HG03354 (cell line): ENCODE measurements at regions not wholly inside any gene's neighbourhood (a gene's known extent, or its start where the extent isn't known, plus 50 kb on each side); places are given as distances from the start of the nearest gene placed in this dataset.

Source experiments
- ATAC-seq: cut with Tn5 transposase; IDR thresholded peaks from one replicate; pipeline ENCODE4 v1.9.1; 2021; ENCODE audit warnings: mild to moderate bottlenecking; ENCODE audit not compliant: unreplicated experiment, poor library complexity, severe bottlenecking

- ATAC-seq, result no peak
Observed at GRCh38 chr3:117602058-117602644, 892.6 kb downstream of the TUSC7 start.

DNA sequence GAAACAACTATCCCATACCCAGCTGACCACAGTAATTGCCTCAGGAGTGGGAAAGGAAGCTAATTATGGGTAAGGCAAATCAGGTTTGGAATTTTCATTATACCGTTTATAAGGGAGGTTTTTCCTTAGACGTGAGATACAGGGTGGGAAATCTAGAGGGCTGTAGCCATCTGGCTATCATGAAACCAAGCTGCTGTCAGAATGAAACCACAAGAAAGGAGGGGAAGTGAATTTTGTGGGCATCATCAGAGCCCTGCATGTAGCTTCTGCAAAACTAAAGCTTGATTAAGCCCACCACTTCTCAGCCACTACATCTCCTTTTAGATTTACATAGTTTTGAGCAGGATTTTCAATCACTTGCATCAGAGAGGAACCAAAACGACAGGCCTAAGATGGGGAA is 893.5 kb downstream of the TUSC7 start:
- ATAC-seq, result peak; percentile 80

DNA sequence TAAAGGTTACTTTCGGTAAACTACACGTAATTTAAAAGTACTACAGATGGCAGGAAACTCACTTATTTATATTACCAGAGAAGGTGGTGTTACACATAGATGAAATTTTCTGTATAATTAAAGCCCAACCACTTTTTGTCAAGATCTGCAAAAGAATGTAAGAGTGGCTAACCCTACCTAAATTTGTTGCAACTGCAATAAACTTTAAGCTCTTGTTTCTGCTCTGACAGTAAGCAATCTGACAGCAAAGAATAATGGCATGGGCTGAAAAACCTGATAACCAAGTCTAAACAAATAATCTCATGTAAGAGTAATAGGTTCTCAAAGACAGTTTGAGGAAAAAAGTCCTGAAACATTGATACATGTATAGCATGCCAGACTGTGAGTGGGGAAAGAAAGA is 897.3 kb downstream of the TUSC7 start:
- no peak for ATAC-seq

DNA sequence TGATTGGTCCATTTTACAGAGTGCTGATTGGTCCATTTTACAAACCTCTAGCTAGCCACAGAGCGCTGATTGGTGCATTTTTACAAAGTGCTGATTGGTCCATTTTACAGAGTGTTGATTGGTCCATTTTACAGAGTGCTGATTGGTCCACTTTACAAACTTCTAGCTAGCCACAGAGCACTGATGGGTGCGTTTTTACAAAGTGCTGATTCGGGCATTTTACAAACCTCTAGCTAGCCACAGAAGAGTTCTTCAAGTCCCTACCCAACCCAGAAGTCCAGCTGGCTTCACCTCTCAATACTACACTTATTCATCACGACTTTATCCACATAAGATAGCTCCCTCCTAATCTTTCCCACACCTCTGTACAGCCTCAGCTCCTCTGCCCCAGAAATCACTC is 899.8 kb downstream of the TUSC7 start:
- ATAC-seq, result no peak

- no peak for ATAC-seq
Observed at GRCh38 chr3:117610156-117610555, 900.6 kb downstream of the TUSC7 start.

DNA sequence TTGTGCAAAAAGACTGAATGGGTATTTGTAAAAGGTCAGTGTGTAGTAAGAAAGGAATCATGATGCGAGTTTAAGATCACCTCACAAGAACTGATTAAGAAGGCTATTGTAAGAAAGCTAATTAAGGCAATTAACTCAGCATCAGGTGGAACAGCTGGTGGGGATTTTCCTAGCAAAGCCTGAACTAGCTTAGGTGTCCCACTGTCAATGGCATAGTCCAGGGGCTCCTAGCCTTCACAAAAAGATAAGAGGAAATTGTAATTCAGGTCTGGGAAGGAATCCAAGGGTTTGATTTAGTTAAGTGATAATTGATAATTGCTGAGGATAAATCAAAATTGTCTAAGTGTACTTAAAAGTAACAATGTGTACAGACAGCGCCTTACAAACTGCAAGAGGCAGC is 901.6 kb downstream of the TUSC7 start:
- no peak for ATAC-seq

DNA sequence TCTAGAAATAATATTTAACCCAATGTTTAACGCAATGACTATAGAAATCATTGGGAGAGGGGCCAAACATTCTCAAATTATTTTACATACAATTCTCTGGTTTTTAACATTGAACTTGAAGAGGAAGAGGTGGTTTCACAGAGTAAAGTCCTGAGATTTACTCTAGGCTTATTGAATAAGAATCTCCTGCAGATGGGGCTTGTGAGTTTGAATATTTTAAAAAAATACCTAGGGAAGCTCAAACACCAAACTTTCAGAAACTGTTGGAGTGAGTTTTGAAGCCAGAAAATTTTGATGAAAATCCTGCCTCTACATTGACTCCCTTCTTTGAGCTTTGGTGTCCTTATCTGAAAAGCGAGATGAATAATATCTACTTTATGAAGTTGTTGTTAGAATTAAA is 906.6 kb downstream of the TUSC7 start:
- no peak for ATAC-seq

DNA sequence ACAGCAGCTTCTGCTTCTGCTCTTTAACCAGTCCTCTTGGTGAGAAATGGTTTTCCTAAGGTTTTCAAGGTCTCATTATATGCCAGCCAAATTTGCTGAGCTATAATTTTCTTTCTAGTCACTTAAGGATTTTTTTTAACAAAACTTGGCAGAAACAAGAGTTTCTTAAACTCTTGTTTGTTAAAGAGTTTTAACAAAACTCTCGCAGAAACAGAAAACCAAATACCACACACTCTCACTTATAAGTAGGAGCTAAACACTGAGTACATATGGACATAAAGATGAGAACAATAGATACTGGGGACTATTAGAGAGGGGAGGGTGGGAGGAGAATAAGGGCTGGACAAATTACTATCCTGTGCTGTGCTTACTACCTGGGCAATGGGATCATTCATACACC is 908.3 kb downstream of the TUSC7 start:
- ATAC-seq, result no peak

- no peak for ATAC-seq
Observed at GRCh38 chr3:117618462-117618861, 908.9 kb downstream of the TUSC7 start.

GRCh38 chr3:117619805-117620204 is 910.2 kb downstream of the TUSC7 start:
- no peak for ATAC-seq

- no peak for ATAC-seq
Observed at GRCh38 chr3:117622171-117622841, 912.7 kb downstream of the TUSC7 start.

GRCh38 chr3:117624424-117624823 is 914.8 kb downstream of the TUSC7 start:
- ATAC-seq, result no peak

- ATAC-seq, result no peak
Observed at GRCh38 chr3:117625174-117625573, 915.6 kb downstream of the TUSC7 start.

DNA sequence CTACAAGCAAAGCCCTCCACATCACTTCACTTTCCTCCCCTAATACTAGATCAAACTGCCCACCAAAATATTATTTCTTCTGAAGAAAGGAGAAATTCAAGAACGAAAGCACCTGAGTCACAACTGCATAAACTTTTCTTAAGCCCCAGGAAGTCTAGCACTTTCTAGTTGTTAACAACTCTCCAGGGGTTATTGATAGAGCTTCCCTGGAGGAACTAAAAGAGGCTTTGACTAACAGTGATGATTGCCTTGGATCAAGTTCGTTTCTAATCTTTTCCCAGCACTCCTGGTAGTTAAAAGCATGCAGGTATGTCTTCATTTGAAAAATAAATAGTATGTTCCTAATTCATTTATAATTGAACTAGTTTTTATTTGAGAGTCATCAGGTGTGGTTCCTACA is 917.0 kb downstream of the TUSC7 start:
- no peak for ATAC-seq

GRCh38 chr3:117628823-117629291 is 919.3 kb downstream of the TUSC7 start:
- ATAC-seq, result no peak

DNA sequence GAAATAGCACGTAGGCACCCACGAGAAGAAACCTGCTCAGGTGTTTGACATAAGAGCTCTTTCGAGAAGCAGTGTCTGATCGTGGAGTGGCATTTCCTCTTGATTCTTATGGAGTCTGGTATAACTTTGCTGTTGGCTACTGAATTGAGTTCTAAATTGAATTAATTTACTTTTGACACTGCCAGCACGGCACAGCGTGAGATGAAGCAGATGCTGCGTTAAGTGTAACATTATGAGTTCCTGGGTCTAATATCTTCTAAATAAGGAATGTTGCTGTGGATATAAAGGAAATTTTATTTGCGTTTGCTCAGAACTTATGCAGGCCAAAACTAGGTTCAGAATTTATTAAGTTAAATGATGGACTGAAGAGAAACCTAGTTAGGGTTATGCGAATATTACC is 919.9 kb downstream of the TUSC7 start:
- ATAC-seq, result no peak

GRCh38 chr3:117630469-117630868 is 920.9 kb downstream of the TUSC7 start:
- ATAC-seq, result peak; percentile 80

DNA sequence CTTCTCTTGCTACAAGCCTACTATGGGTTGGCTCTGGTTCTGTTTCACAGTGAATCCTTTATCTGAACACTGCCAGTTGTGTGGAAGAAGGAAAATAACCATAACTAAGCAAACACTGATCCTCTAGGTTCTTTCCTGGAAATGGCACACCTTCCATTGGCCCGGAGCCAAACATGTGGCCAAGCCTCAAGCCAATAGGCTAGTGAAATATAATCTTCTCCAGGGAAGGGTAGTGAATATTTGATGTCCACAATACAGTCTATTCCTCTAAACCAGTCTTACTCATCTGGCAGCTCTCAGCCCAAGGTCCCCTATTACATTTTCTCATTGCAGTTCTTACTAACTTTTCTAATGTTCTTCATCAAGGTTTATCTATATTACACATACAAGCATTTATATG is 921.3 kb downstream of the TUSC7 start:
- no peak for ATAC-seq

DNA sequence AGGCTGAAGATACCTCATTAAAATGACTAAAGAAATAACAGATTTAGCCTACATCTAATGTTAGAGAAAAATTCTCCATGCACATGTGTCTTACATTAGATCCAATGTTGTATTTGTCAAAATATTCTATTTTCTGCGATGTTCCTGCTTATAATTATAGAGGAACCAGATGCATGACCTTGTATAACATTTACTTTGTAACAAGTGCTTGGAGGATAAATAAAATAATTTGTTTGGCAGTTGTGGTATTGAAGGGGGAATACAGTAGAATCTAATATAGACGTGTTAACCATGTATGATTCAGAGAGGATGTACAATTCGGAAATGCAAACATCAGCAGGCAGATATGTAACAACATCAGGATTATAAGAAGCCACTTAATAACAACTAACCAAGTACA is 922.2 kb downstream of the TUSC7 start:
- no peak for ATAC-seq

DNA sequence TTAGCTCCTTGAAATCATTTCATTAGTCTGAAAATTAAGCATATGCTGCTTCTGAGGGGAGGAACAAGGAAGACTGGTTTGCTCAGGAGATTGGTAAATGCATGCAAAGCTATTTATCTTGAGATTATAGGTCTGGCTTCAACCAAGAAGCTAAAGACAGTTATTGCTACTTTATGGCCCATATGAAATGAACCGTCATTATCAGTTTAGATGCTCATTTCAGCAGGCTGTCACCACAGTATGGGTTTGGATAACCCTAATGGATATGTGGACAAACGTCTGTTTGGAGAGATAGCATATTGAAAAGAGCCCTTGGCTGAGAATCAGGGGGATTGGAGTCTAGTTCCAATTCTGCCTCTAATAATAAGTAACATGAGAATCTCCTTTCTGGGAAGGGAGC is 922.6 kb downstream of the TUSC7 start:
- no peak for ATAC-seq

DNA sequence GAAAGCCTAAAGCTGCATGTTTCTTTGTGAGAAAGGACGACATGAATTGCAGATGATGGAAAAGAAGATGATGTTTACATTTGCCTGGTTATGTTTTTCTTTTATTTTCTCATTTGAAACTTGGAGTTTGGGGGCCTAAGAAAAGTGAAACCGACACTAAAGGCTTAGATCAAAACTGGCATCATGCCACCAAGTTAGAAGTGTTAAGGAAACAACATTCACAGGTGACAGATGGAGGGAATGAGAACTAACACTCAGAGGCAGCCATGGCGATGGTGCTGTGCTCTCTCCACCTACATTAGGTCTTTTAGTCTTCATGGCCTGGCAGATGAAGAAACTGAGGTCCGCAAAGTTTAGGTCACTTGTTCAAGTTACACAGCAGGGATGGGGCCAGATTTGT is 923.6 kb downstream of the TUSC7 start:
- ATAC-seq, result no peak

DNA sequence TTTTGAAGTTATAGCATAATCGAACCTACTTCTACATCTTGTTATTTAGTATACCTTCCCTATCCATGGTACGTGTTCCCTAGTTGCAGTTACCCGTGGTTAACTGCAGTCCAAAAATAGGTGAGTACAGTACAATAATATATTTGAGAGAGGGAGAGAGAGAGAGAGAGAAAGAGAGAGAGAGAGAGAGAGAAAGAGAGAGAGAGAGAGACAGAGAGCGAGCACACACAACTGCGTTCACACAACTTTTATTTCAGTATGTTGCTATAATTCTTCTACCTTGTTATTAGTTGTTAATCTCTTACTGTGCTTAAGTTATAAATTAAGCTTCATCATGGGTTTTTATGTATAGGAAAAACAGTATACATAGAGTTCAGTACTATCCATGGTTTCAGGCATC is 928.1 kb downstream of the TUSC7 start:
- no peak for ATAC-seq
